CD4-positive, CD25-positive, alpha-beta regulatory T cell (primary cell): ENCODE measurements at regions not wholly inside any gene's neighbourhood (a gene's known extent, or its start where the extent isn't known, plus 50 kb on each side); places are given as distances from the start of the nearest gene placed in this dataset.

Source experiments
- ATAC-seq, 2 donors: fragments of 150-1000 bp; cut with Tn5 transposase; one replicate each; pipeline ENCODE4 v1.10.0; 2021; ENCODE audit warnings: low read depth in 2 of 2, moderate number of reproducible peaks in 2 of 2, moderate library complexity in 1 of 2
- DNase-seq, 3 donors: peaks; one replicate each; pipeline versions ENCODE4 v3.0.0 to v3.0.0-alpha.2; 2012 to 2022; ENCODE audit warnings: mixed read lengths in 1 of 3
- H3K27ac ChIP-seq: one replicate; pipeline ENCODE4 v1.7.0; 2013; ENCODE audit warnings: mild to moderate bottlenecking, low read length; ENCODE audit not compliant: insufficient read depth, poor library complexity, severe bottlenecking
- H3K27me3 ChIP-seq: one replicate; pipeline ENCODE4 v1.7.0; 2013; ENCODE audit warnings: low read length; ENCODE audit not compliant: control insufficient read depth, insufficient read depth
- H3K36me3 ChIP-seq: one replicate; pipeline ENCODE4 v1.7.0; 2013; ENCODE audit warnings: mild to moderate bottlenecking, low read length, moderate library complexity; ENCODE audit not compliant: control insufficient read depth, insufficient read depth
- H3K4me1 ChIP-seq: 2 replicates; pipeline ENCODE4 v1.7.0; 2013; ENCODE audit warnings: mild to moderate bottlenecking, low read length; ENCODE audit not compliant: insufficient read depth, control insufficient read depth, poor library complexity, severe bottlenecking
- H3K4me3 ChIP-seq: one replicate; pipeline ENCODE4 v1.7.0; 2013; ENCODE audit warnings: low read depth, mild to moderate bottlenecking, low read length, moderate library complexity
- H3K9me3 ChIP-seq, 2 experiments: 1 replicate in 1 of 2; 2 replicates in 1 of 2; pipeline ENCODE4 v1.7.0; 2013; ENCODE audit warnings: low read length in 2 of 2, mild to moderate bottlenecking in 1 of 2, moderate library complexity in 1 of 2; ENCODE audit not compliant: control insufficient read depth in 2 of 2
- H3K27ac Mint-ChIP-seq, 3 donors: one replicate each; pipeline ENCODE4 v1.8.0; 2020 to 2022; ENCODE audit warnings: mild to moderate bottlenecking in 3 of 3, mixed read lengths in 3 of 3, moderate library complexity in 2 of 3
- H3K27me3 Mint-ChIP-seq: one replicate; pipeline ENCODE4 v1.8.0; 2022; ENCODE audit warnings: mild to moderate bottlenecking, mixed read lengths
- H3K36me3 Mint-ChIP-seq: one replicate; pipeline ENCODE4 v1.8.0; 2020; ENCODE audit warnings: mixed read lengths
- H3K4me1 Mint-ChIP-seq, 4 donors: one replicate each; pipeline ENCODE4 v1.8.0; 2020 to 2022; ENCODE audit warnings: mixed read lengths in 4 of 4, mild to moderate bottlenecking in 1 of 4
- H3K4me3 Mint-ChIP-seq, 4 donors: one replicate each; pipeline ENCODE4 v1.8.0; 2020 to 2022; ENCODE audit warnings: mild to moderate bottlenecking in 4 of 4, mixed read lengths in 4 of 4, moderate library complexity in 3 of 4
- H3K9me3 Mint-ChIP-seq, 7 donors: one replicate each; pipeline ENCODE4 v1.8.0; 2020 to 2022; ENCODE audit warnings: mixed read lengths in 7 of 7, mild to moderate bottlenecking in 3 of 7, moderate library complexity in 2 of 7

DNA sequence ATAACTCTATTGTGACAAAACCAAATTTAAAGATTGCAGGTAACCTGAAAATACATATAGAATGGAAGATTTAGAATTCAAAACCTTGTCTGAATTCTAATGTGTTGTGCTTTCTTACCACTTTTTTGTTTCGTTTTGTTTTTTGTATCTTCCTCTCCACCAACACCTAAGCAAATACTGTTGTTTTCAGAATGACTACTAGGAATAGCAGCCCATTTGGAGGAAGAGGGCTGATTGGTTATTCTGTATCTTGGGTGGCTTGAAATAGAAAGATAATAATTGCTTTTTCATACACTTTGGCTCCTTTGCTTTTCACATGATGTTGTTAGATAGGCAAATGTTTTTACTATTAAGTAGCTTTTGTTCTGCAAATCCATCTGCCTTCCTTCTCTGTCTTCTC, 61.0 kb upstream of the LRRC7 start:
- peaks cover 0 to 5% (median 0%) of the 10 kb centered on the region in 7 donors for H3K9me3 Mint-ChIP-seq
- H3K4me3 ChIP-seq = no peak overlapping the region
- ATAC-seq (no peak), DNase-seq (no peak)
- H3K9me3 ChIP-seq = no peaks in the 10 kb centered on the region
- H3K27ac ChIP-seq = no peak overlapping the region
- H3K4me3 Mint-ChIP-seq = no peak overlapping the region
- H3K27me3 ChIP-seq = no peaks in the 10 kb centered on the region
- H3K36me3 Mint-ChIP-seq = no peaks in the 10 kb centered on the region
- H3K4me1 ChIP-seq = no peaks in the 10 kb centered on the region
- H3K27ac Mint-ChIP-seq = no peak overlapping the region
- H3K27me3 Mint-ChIP-seq = no peaks in the 10 kb centered on the region
- no peaks in the 10 kb centered on the region for H3K4me1 Mint-ChIP-seq
- H3K36me3 ChIP-seq = no peaks in the 10 kb centered on the region

DNA sequence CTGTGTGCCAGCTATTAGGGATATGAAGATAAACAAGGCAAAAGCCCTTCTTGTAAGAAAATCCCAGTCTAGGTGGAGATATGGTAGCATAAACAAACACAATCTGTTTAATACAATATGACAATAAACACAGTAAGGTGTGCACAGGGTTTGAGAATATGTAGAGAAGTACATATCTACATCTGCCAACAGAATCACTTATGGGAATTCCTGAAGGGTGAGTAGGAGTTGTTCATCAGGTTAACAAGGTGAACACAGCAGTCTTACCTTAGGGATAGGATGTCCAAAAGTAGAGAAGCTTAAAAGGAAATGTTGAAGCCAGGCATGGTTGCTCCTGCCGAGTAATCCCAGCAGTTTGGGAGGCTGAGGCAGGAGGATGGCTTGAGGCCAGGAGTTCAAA, 57.7 kb upstream of the LRRC7 start:
- H3K27ac ChIP-seq = no peak overlapping the region
- H3K4me3 Mint-ChIP-seq = no peak overlapping the region
- no peak for ATAC-seq
- DNase-seq = no peak
- no peaks in the 10 kb centered on the region for H3K36me3 ChIP-seq
- H3K27me3 Mint-ChIP-seq = no peaks in the 10 kb centered on the region
- peaks cover 0 to 2% of the 10 kb centered on the region in 2 experiments for H3K9me3 ChIP-seq
- H3K4me3 ChIP-seq = no peak overlapping the region
- peaks cover 0 to 7% (median 3%) of the 10 kb centered on the region in 7 donors for H3K9me3 Mint-ChIP-seq
- H3K4me1 Mint-ChIP-seq = no peaks in the 10 kb centered on the region
- no peaks in the 10 kb centered on the region for H3K4me1 ChIP-seq
- no peaks in the 10 kb centered on the region for H3K36me3 Mint-ChIP-seq
- no peaks in the 10 kb centered on the region for H3K27me3 ChIP-seq
- no peak overlapping the region for H3K27ac Mint-ChIP-seq

DNA sequence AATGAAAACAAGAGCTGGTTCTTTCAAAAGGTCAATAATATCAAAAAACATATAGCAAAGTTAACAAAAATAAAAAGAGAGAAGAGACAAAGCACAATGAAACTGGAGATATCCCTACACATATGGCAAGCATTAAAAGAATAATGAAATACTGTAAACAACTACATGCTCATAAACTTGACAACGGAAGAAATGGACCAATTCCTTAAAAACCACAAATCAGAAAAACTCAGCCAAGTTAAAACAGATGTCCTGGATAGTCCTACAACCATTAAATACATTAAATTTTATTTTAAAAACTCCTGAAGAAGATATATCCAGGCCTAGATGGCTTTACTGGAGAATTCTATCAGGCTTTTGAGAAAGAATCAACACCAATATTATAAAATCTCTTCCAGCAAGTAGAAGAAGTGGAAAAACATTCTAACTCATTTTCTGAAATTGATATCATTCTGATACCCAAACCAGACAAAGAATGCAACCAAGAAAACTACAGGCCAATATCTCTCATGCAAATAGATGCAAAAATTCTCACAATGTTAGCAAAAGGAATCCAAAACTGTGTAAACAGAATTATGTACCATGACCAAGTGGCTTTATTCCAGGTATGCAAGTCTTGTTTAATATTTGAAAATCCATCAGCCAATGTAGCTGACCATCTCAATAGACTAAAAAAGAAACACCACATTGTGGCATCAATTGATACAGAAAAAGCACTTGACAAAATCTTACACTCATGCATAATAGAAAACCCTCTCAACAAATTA, 56.1 kb upstream of the LRRC7 start:
- DNase-seq = no peak
- H3K4me3 Mint-ChIP-seq = no peak overlapping the region
- no peak overlapping the region for H3K27ac ChIP-seq
- H3K4me1 Mint-ChIP-seq = no peaks in the 10 kb centered on the region
- H3K36me3 ChIP-seq = no peaks in the 10 kb centered on the region
- no peak overlapping the region for H3K27ac Mint-ChIP-seq
- no peaks in the 10 kb centered on the region for H3K4me1 ChIP-seq
- no peak for ATAC-seq
- no peaks in the 10 kb centered on the region for H3K27me3 Mint-ChIP-seq
- H3K4me3 ChIP-seq = no peak overlapping the region
- peaks cover 0 to 2% of the 10 kb centered on the region in 2 experiments for H3K9me3 ChIP-seq
- H3K36me3 Mint-ChIP-seq = no peaks in the 10 kb centered on the region
- peaks cover 0 to 7% (median 3%) of the 10 kb centered on the region in 7 donors for H3K9me3 Mint-ChIP-seq
- no peaks in the 10 kb centered on the region for H3K27me3 ChIP-seq

DNA sequence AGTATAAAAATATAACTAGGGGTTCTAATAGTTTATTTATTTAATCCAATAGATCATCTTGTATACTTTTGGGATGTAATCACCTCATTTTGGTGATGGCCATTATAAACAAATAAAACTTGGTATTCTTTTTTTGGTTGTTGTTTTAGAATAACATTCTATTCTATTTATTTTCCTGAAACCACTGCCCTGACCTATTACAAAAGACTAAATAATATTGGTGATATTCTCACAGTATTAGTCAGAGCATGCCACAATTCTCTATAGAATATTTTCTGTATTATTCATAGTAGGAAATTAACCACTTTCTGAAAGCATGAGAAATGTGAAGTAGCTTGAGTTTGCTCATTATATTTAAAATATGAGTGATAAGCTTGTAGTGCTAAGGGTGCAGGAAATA, 54.1 kb upstream of the LRRC7 start:
- Mint-ChIP-seq H3K4me3 (no peak overlapping the region), H3K4me1 (no peaks in the 10 kb centered on the region), H3K27me3 (no peaks in the 10 kb centered on the region), H3K9me3 (peaks cover 3 to 7% (median 3%) of the 10 kb centered on the region in 7 donors), H3K27ac (no peak overlapping the region), H3K36me3 (no peaks in the 10 kb centered on the region)
- H3K4me3 ChIP-seq = no peak overlapping the region
- H3K27me3 ChIP-seq = no peaks in the 10 kb centered on the region
- no peak for ATAC-seq
- H3K9me3 ChIP-seq = peaks cover 0 to 2% of the 10 kb centered on the region in 2 experiments
- DNase-seq = no peak
- H3K4me1 ChIP-seq = no peaks in the 10 kb centered on the region
- no peaks in the 10 kb centered on the region for H3K36me3 ChIP-seq
- no peak overlapping the region for H3K27ac ChIP-seq
